GM18508 (cell line): ENCODE measurements at regions not wholly inside any gene's neighbourhood (a gene's known extent, or its start where the extent isn't known, plus 50 kb on each side); places are given as distances from the start of the nearest gene placed in this dataset.
"Not testable (repeated sequence)": the region's sequence is repeated elsewhere in the genome, so short reads cannot be mapped to it uniquely, and the experiment has no call there.

Experiments used
- ATAC-seq: cut with Tn5 transposase; IDR thresholded peaks from one replicate; pipeline ENCODE4 v1.9.1; 2021; ENCODE audit warnings: moderate number of reproducible peaks; ENCODE audit not compliant: insufficient read depth, unreplicated experiment

GRCh38 chr1:193411714-193412113 is 225.3 kb upstream of the B3GALT2 start:
- ATAC-seq, result no peak

- ATAC-seq, result no peak
Measured at GRCh38 chr1:193411215-193411614, 224.8 kb upstream of the B3GALT2 start.

GRCh38 chr1:193408782-193409293 is 222.4 kb upstream of the B3GALT2 start:
- no peak for ATAC-seq

GRCh38 chr1:193406901-193407300 is 220.5 kb upstream of the B3GALT2 start:
- ATAC-seq, result peak; percentile 59

- ATAC-seq, result no peak
Measured at GRCh38 chr1:193404236-193404635, 217.8 kb upstream of the B3GALT2 start.

- no peak for ATAC-seq
Measured at GRCh38 chr1:193402977-193403376, 216.6 kb upstream of the B3GALT2 start.

GRCh38 chr1:193402037-193402436 is 215.6 kb upstream of the B3GALT2 start:
- ATAC-seq, result no peak

- ATAC-seq, result no peak
Measured at GRCh38 chr1:193394336-193394735, 207.9 kb upstream of the B3GALT2 start.

- ATAC-seq, result no peak
Measured at GRCh38 chr1:193392686-193393085, 206.3 kb upstream of the B3GALT2 start.

- ATAC-seq, result no peak
Measured at GRCh38 chr1:193388683-193389082, 202.3 kb upstream of the B3GALT2 start.

- ATAC-seq, result no peak
Measured at GRCh38 chr1:193388165-193388564, 201.8 kb upstream of the B3GALT2 start.

GRCh38 chr1:193387406-193387805 is 201.0 kb upstream of the B3GALT2 start:
- no peak for ATAC-seq

GRCh38 chr1:193378451-193378850 is 192.0 kb upstream of the B3GALT2 start:
- not testable (repeated sequence) for ATAC-seq

GRCh38 chr1:193377472-193377871 is 191.1 kb upstream of the B3GALT2 start:
- no peak for ATAC-seq

- ATAC-seq, result no peak
Measured at GRCh38 chr1:193372553-193372952, 186.1 kb upstream of the B3GALT2 start.

GRCh38 chr1:193368302-193368701 is 181.9 kb upstream of the B3GALT2 start:
- peak; percentile 74 for ATAC-seq

GRCh38 chr1:193367863-193368262 is 181.4 kb upstream of the B3GALT2 start:
- ATAC-seq, result peak; percentile 17

- no peak for ATAC-seq
Measured at GRCh38 chr1:193366764-193367507, 180.5 kb upstream of the B3GALT2 start.

GRCh38 chr1:193365966-193366365 is 179.6 kb upstream of the B3GALT2 start:
- ATAC-seq, result no peak

- ATAC-seq, result no peak
Measured at GRCh38 chr1:193359631-193360030, 173.2 kb upstream of the B3GALT2 start.

GRCh38 chr1:193358419-193358818 is 172.0 kb upstream of the B3GALT2 start:
- ATAC-seq, result no peak

GRCh38 chr1:193356249-193356648 is 169.8 kb upstream of the B3GALT2 start:
- ATAC-seq, result no peak
